HG02623 (cell line): ENCODE measurements at regions not wholly inside any gene's neighbourhood (a gene's known extent, or its start where the extent isn't known, plus 50 kb on each side); places are given as distances from the start of the nearest gene placed in this dataset.

Experiments
- ATAC-seq: cut with Tn5 transposase; IDR thresholded peaks from one replicate; pipeline ENCODE4 v1.9.1; 2021; ENCODE audit warnings: moderate library complexity; ENCODE audit not compliant: unreplicated experiment

GRCh38 chr7:108947526-108947925 is 377.9 kb downstream of the DNAJB9 start:
- ATAC-seq = no peak

- no peak for ATAC-seq
Measured at GRCh38 chr7:108972004-108972403, 402.3 kb downstream of the DNAJB9 start.

- ATAC-seq = no peak
Measured at GRCh38 chr7:108973075-108973474, 403.4 kb downstream of the DNAJB9 start.

- no peak for ATAC-seq
Measured at GRCh38 chr7:108974641-108975040, 405.0 kb downstream of the DNAJB9 start.

- ATAC-seq = no peak
Measured at GRCh38 chr7:108985037-108985436, 415.4 kb downstream of the DNAJB9 start.

GRCh38 chr7:108989319-108989718 is 419.6 kb downstream of the DNAJB9 start:
- no peak for ATAC-seq

GRCh38 chr7:108997480-108997879 is 427.8 kb downstream of the DNAJB9 start:
- no peak for ATAC-seq

GRCh38 chr7:109003742-109004141 is 434.1 kb downstream of the DNAJB9 start:
- no peak for ATAC-seq

GRCh38 chr7:109009636-109010035 is 440.0 kb downstream of the DNAJB9 start:
- ATAC-seq = no peak

GRCh38 chr7:109020251-109020650 is 450.6 kb downstream of the DNAJB9 start:
- no peak for ATAC-seq

GRCh38 chr7:109021390-109021789 is 451.7 kb downstream of the DNAJB9 start:
- ATAC-seq = no peak

GRCh38 chr7:109029866-109030265 is 460.2 kb downstream of the DNAJB9 start:
- ATAC-seq = no peak

- no peak for ATAC-seq
Measured at GRCh38 chr7:109044691-109045090, 475.0 kb downstream of the DNAJB9 start.

GRCh38 chr7:109049366-109049765 is 479.7 kb downstream of the DNAJB9 start:
- ATAC-seq = no peak

GRCh38 chr7:109059089-109059488 is 489.4 kb downstream of the DNAJB9 start:
- no peak for ATAC-seq

GRCh38 chr7:109062798-109063197 is 493.1 kb downstream of the DNAJB9 start:
- ATAC-seq = no peak

- no peak for ATAC-seq
Measured at GRCh38 chr7:109073543-109073942, 503.9 kb downstream of the DNAJB9 start.

- ATAC-seq = no peak
Measured at GRCh38 chr7:109076396-109076972, 506.8 kb downstream of the DNAJB9 start.

- ATAC-seq = no peak
Measured at GRCh38 chr7:109091042-109091441, 521.4 kb downstream of the DNAJB9 start.

GRCh38 chr7:109092268-109092667 is 522.6 kb downstream of the DNAJB9 start:
- ATAC-seq = no peak

GRCh38 chr7:109101332-109101731 is 531.7 kb downstream of the DNAJB9 start:
- no peak for ATAC-seq

GRCh38 chr7:109109558-109109957 is 539.9 kb downstream of the DNAJB9 start:
- no peak for ATAC-seq

- ATAC-seq = no peak
Measured at GRCh38 chr7:109111086-109111485, 541.4 kb downstream of the DNAJB9 start.
